Kidney capillary endothelial cell (primary cell): ENCODE measurements at regions not wholly inside any gene's neighbourhood (a gene's known extent, or its start where the extent isn't known, plus 50 kb on each side); places are given as distances from the start of the nearest gene placed in this dataset.
"Not testable (repeated sequence)": the region's sequence is repeated elsewhere in the genome, so short reads cannot be mapped to it uniquely, and the experiment has no call there.

Experiments used
- DNase-seq: peaks from one replicate; pipeline ENCODE4 v3.0.0-alpha.2; 2018; ENCODE audit warnings: low spot score

GRCh38 chr11:89614428-89614827 is 95.7 kb upstream of the TRIM77 start:
- DNase-seq = peak; percentile 36

DNA sequence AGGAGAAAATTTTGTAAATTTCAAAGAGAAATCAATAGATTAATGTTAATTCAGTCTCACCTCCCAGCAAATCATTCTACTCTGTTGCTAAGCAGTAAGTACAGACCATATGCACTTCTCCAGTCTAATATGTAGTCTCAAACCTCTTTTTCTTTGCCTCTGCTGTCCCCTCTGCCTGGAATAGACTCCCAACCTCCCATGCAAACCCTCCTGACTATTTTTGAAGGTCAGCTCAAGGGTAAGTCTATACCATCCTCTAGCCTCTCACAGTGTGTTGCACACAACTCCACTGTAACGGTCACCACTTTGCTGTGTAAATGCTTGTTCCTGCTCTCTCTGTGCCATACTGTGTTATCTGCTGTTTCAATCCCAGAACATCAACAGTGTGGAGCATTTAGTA is 94.5 kb upstream of the TRIM77 start:
- DNase-seq = not testable (repeated sequence)

DNA sequence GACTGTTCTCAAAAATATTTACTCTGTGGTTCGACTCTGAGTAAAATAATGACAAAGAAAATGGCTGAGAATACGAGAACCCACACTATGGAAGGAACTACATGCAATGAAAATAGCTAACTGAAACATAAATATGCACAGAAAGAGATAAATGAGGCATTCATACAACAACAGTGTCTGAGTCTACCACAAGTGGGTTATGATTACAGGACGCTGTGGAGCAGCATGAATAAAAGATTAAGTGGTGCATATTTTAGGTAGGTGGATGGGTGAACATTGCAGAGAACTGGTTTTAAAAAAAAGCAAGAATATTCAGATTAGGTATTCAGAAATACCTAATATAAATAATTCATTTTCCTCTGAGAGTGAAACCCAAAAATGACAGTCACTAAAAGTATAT is 93.9 kb upstream of the TRIM77 start:
- DNase-seq = not testable (repeated sequence)

GRCh38 chr11:89616999-89617602 is 93.0 kb upstream of the TRIM77 start:
- not testable (repeated sequence) for DNase-seq

GRCh38 chr11:89620721-89621120 is 89.4 kb upstream of the TRIM77 start:
- not testable (repeated sequence) for DNase-seq

- DNase-seq = no peak
These were observed 84.9 kb upstream of the TRIM77 start for GRCh38 chr11:89625171-89625570.

- DNase-seq = no peak
These were observed 83.7 kb upstream of the TRIM77 start for GRCh38 chr11:89626366-89626765.

- DNase-seq = not testable (repeated sequence)
These were observed 83.2 kb upstream of the TRIM77 start for GRCh38 chr11:89626881-89627280.

GRCh38 chr11:89633135-89633705 is 76.9 kb upstream of the TRIM77 start:
- no peak for DNase-seq

DNA sequence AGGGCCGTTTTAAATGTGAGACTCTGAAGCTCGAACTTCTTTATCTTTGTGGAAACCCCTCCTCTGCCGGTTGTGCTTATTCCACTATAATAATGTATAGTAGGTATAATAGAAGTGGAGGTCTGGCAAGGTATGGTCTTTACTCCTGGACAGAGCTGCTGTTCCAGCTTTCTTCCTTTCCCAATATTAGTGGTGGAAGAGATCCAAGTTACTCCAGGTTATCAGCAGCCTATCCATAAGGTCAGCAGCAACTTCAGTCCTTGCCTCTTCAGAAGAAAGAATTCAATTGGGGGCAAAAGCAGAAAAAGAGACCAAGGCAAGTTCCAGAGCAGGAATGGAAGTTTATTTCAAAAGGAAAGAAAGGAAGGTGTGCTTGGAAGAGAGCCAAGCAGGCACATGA is 69.3 kb upstream of the TRIM77 start:
- not testable (repeated sequence) for DNase-seq

- not testable (repeated sequence) for DNase-seq
These were observed 61.9 kb upstream of the TRIM77 start for GRCh38 chr11:89648232-89648631.

GRCh38 chr11:89648996-89649395 is 61.1 kb upstream of the TRIM77 start:
- not testable (repeated sequence) for DNase-seq

GRCh38 chr11:89654669-89655068 is 55.4 kb upstream of the TRIM77 start:
- DNase-seq = not testable (repeated sequence)

DNA sequence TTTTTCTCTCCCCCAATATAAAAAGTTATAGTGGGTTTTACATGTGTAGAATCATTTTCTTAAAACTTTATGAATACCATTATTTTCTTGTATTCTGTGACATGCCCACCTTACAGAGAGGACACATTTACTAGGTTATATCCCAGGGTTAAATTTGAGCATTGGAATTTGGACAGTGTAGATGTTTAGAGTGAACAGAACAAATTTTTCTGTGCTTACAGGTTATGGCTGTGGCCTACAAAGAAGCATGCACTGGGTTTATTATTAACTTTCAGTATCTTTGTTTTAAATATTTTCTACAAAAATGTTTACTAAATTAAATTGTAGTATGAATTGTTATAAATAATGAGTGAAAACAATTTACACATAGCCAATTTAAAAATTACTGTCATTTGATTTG is 51.3 kb upstream of the TRIM77 start:
- not testable (repeated sequence) for DNase-seq

DNA sequence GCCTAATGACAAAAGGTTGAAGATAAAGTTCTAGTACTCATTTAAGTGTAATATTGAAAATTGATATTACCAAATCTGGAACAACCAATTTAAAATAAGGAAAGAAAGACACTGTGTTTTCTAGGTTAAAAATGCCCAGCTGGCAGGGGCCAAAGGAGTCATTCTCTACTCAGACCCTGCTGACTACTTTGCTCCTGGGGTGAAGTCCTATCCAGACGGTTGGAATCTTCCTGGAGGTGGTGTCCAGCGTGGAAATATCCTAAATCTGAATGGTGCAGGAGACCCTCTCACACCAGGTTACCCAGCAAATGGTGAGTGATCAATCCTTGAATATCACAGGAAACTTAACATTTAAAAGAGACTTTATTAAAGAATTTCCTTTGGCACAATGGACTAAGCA is 50.7 kb upstream of the TRIM77 start:
- not testable (repeated sequence) for DNase-seq

DNA sequence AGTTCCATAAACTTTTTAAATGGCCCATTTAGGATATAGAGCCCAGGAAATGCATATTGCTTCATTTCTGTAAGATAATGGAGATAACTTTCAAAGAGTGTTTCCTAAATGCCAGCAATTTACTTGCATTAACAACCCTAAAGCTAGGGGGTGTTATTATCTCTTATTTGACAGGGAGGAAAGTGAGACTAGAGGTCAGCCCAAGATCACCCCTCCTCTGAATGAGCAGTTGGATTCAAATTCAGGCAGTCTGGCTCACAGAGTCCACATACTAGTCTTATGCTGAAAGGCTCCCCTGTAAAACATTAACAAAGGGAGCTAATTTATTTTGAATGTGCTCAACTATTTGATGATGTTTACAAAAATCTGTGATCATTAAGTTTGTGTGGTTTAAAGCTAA is 49.9 kb upstream of the TRIM77 start:
- DNase-seq = no peak
